Lower lobe of right lung (tissue), 2 donors: ENCODE measurements at regions not wholly inside any gene's neighbourhood (a gene's known extent, or its start where the extent isn't known, plus 50 kb on each side); places are given as distances from the start of the nearest gene placed in this dataset.

Experiments
- ATAC-seq, 2 donors: fragments of 200-7000 bp; cut with Tn5 transposase; one replicate each; pipeline ENCODE4 v1.9.1; 2020 to 2022; ENCODE audit warnings: mild to moderate bottlenecking in 2 of 2, moderate library complexity in 2 of 2
- DNase-seq: peaks from one replicate; pipeline ENCODE4 v3.0.0-alpha.2; 2020
- H3K27ac ChIP-seq: fragments of 200-600 bp; one replicate; pipeline ENCODE4 v1.8.0; 2022
- H3K27me3 ChIP-seq: fragments of 200-600 bp; one replicate; pipeline ENCODE4 v1.8.0; 2022; ENCODE audit warnings: low read depth
- H3K36me3 ChIP-seq: fragments of 200-600 bp; one replicate; pipeline ENCODE4 v1.8.0; 2022; ENCODE audit warnings: mild to moderate bottlenecking
- H3K4me1 ChIP-seq: fragments of 200-600 bp; one replicate; pipeline ENCODE4 v1.8.0; 2022
- H3K4me3 ChIP-seq: fragments of 200-600 bp; one replicate; pipeline ENCODE4 v1.8.0; 2022; ENCODE audit warnings: mild to moderate bottlenecking
- H3K9me3 ChIP-seq: fragments of 200-600 bp; one replicate; pipeline ENCODE4 v1.8.0; 2022
- intact Hi-C: fragments of 100-400 bp; cut with DNase I; formaldehyde crosslinking; loops from one replicate; pipeline ENCODE4 v1.11.0; 2022
- TF ChIP-seq, protein P1 (sequence below): fragments of 200-600 bp; IDR thresholded peaks from one replicate; pipeline ENCODE4 v1.8.0; 2022; ENCODE audit warnings: antibody characterized with exemption, mild to moderate bottlenecking
- donor health status: DM: no; HTN: yes; CAD: no; lungs with severe emphysema.

GRCh38 chr22:48901324-48901723 is 926.3 kb downstream of the BRD1 start:
- Histone ChIP-seq H3K27ac (no peak overlapping the region), H3K36me3 (no peaks in the 10 kb centered on the region), H3K9me3 (no peaks in the 10 kb centered on the region), H3K27me3 (no peaks in the 10 kb centered on the region), H3K4me3 (no peak overlapping the region), H3K4me1 (no peaks in the 10 kb centered on the region)
- TF ChIP-seq, protein P1, sequence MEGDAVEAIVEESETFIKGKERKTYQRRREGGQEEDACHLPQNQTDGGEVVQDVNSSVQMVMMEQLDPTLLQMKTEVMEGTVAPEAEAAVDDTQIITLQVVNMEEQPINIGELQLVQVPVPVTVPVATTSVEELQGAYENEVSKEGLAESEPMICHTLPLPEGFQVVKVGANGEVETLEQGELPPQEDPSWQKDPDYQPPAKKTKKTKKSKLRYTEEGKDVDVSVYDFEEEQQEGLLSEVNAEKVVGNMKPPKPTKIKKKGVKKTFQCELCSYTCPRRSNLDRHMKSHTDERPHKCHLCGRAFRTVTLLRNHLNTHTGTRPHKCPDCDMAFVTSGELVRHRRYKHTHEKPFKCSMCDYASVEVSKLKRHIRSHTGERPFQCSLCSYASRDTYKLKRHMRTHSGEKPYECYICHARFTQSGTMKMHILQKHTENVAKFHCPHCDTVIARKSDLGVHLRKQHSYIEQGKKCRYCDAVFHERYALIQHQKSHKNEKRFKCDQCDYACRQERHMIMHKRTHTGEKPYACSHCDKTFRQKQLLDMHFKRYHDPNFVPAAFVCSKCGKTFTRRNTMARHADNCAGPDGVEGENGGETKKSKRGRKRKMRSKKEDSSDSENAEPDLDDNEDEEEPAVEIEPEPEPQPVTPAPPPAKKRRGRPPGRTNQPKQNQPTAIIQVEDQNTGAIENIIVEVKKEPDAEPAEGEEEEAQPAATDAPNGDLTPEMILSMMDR: no peak
- ATAC-seq: no peak
- intact Hi-C loops: no loop called here
- DNase-seq: no peak

- Histone ChIP-seq H3K27me3 (no peaks in the 10 kb centered on the region), H3K9me3 (no peaks in the 10 kb centered on the region), H3K4me1 (no peaks in the 10 kb centered on the region), H3K27ac (no peak overlapping the region), H3K36me3 (no peaks in the 10 kb centered on the region), H3K4me3 (no peak overlapping the region)
- ATAC-seq: no peak
- intact Hi-C loops: no loop called here
- no peak for DNase-seq
- TF ChIP-seq, protein P1: no peak
These were observed 927.0 kb downstream of the BRD1 start for GRCh38 chr22:48900626-48901025.

GRCh38 chr22:48900327-48900597 is 927.4 kb downstream of the BRD1 start:
- H3K27ac ChIP-seq: no peak overlapping the region
- no peak overlapping the region for H3K4me3 ChIP-seq
- DNase-seq: no peak
- H3K36me3 ChIP-seq: no peaks in the 10 kb centered on the region
- H3K9me3 ChIP-seq: no peaks in the 10 kb centered on the region
- intact Hi-C loops: no loop called here
- TF ChIP-seq, protein P1: no peak
- no peak for ATAC-seq
- H3K4me1 ChIP-seq: no peaks in the 10 kb centered on the region
- peaks cover under 1% of the 10 kb centered on the region for H3K27me3 ChIP-seq

GRCh38 chr22:48899523-48900326 is 927.9 kb downstream of the BRD1 start:
- DNase-seq (no peak), ATAC-seq (no peak)
- Histone ChIP-seq H3K27ac (no peak overlapping the region), H3K4me3 (no peak overlapping the region), H3K9me3 (no peaks in the 10 kb centered on the region), H3K36me3 (no peaks in the 10 kb centered on the region), H3K27me3 (peaks cover 6% of the 10 kb centered on the region), H3K4me1 (no peaks in the 10 kb centered on the region)
- intact Hi-C loops: no loop called here
- TF ChIP-seq, protein P1: no peak

- TF ChIP-seq, protein P1: no peak
- ATAC-seq (no peak), DNase-seq (no peak)
- Histone ChIP-seq H3K4me3 (no peak overlapping the region), H3K4me1 (no peaks in the 10 kb centered on the region), H3K27me3 (peaks cover 6% of the 10 kb centered on the region), H3K36me3 (no peaks in the 10 kb centered on the region), H3K27ac (no peak overlapping the region), H3K9me3 (no peaks in the 10 kb centered on the region)
- intact Hi-C loops: no loop called here
These were observed 929.0 kb downstream of the BRD1 start for GRCh38 chr22:48898524-48899250.
